Keratinocyte (primary cell): ENCODE measurements at regions not wholly inside any gene's neighbourhood (a gene's known extent, or its start where the extent isn't known, plus 50 kb on each side); places are given as distances from the start of the nearest gene placed in this dataset.

ENCODE experiments used
- EZH2 ChIP-seq: IDR thresholded peaks from one replicate; pipeline ENCODE4 v1.6.1; 2012; ENCODE audit warnings: inconsistent platforms, mild to moderate bottlenecking, low read length, moderate library complexity
- TF ChIP-seq, protein P1 (sequence below), 3 experiments: IDR thresholded peaks in 1 of 3; conservative IDR thresholded peaks in 1 of 3; optimal IDR thresholded peaks in 1 of 3; 2 replicates in 2 of 3; 3 replicates in 1 of 3; pipeline versions ENCODE3 to v1.5.1; 2011; ENCODE audit warnings: low read length in 3 of 3, mild to moderate bottlenecking in 3 of 3, moderate library complexity in 2 of 3, control low read depth in 1 of 3, inconsistent platforms in 1 of 3; ENCODE audit not compliant: insufficient read depth in 2 of 3; ENCODE audit errors: extremely low read depth in 1 of 3

GRCh38 chr13:93080166-93080565 is 146.4 kb upstream of the GPC6 start:
- TF ChIP-seq, protein P1, sequence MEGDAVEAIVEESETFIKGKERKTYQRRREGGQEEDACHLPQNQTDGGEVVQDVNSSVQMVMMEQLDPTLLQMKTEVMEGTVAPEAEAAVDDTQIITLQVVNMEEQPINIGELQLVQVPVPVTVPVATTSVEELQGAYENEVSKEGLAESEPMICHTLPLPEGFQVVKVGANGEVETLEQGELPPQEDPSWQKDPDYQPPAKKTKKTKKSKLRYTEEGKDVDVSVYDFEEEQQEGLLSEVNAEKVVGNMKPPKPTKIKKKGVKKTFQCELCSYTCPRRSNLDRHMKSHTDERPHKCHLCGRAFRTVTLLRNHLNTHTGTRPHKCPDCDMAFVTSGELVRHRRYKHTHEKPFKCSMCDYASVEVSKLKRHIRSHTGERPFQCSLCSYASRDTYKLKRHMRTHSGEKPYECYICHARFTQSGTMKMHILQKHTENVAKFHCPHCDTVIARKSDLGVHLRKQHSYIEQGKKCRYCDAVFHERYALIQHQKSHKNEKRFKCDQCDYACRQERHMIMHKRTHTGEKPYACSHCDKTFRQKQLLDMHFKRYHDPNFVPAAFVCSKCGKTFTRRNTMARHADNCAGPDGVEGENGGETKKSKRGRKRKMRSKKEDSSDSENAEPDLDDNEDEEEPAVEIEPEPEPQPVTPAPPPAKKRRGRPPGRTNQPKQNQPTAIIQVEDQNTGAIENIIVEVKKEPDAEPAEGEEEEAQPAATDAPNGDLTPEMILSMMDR (optimal IDR thresholded peaks at IDR 0.05 in 1 of 3, IDR thresholded peaks at IDR 0.05 in 1 of 3, conservative IDR thresholded peaks at IDR 0.05 in 1 of 3; ENCODE audit: extremely low read depth in 1 of 3, insufficient read depth in 2 of 3, low read length in 3 of 3): no peak
- no peak for TF ChIP-seq EZH2
